OCI-LY3 (cell line): ENCODE measurements at regions not wholly inside any gene's neighbourhood (a gene's known extent, or its start where the extent isn't known, plus 50 kb on each side); places are given as distances from the start of the nearest gene placed in this dataset.

ENCODE experiments used
- CTCF ChIP-seq: fragments of 200-600, 300-600 bp; sonication (generic); IDR thresholded peaks from 2 replicates; pipeline ENCODE4 v1.5.1; 2014; ENCODE audit warnings: antibody characterized with exemption, low read length, low read depth
- EZH2phosphoT487 ChIP-seq: fragments of 200-600 bp; shearing (Covaris generic); IDR thresholded peaks from 2 replicates; pipeline ENCODE4 v1.6.1; 2018; ENCODE audit warnings: antibody characterized with exemption, mixed run types, low read depth

- TF ChIP-seq EZH2phosphoT487 (no peak), CTCF (no peak)
Observed at GRCh38 chr20:12927489-12927888, 81.3 kb upstream of the SPTLC3 start.
